Activated CD4-positive, alpha-beta T cell treated with anti-CD3 and anti-CD28 coated beads for 1 hour (primary cell): ENCODE measurements at regions not wholly inside any gene's neighbourhood (a gene's known extent, or its start where the extent isn't known, plus 50 kb on each side); places are given as distances from the start of the nearest gene placed in this dataset.

Experiments used
- DNase-seq: peaks from one replicate; pipeline ENCODE4 v3.0.0-alpha.2; 2020

DNA sequence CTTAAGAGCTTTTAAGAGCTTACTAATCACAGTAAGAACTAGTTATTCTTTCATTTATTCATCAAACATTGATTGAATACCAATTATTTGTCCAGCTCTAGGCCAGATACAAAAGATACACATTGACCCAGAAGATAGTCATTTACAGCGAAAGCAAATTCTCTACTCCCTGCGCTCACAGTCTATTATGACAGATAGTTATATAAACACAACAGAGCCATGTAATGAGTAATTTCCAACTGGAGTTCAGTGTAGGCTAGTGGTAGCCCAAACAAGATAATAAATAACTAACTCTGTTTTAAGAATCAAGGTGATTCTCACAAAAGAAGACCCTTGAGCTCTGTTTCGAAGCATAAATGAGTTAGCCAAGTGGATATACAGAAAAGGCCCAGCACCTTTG, 397.8 kb upstream of the TLE4 start:
- DNase-seq = no peak

DNA sequence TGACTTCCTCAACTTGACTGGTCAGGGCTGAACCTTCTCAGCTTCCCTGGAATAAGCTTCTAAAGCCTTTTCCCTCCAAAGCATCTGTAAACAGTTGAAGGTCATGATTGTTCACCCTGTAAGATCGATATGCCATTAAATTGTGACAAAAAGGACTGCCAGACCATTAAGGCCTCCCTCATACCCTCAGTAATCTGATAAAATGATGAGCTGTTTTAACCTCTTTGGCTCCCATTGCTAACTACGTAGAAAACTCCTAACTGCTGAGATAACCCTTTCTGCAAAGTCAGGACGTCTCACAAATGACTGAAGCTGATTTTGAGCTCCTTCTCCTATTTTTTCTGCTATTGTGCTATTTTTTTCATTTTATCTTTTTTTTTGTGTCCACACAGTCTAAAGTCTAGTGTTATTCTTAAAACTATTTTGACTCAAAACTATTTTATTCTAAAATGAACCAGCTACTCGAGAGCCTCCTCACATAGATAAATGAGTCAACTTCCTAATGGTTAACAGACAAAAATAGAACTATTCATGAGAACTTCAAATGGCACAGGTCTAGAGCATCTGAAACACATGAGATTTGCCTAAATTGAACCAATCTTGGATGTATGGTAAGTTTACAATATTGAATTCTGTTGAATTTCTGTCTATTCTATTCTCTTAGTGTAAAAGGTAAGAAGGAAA, 395.6 kb upstream of the TLE4 start:
- DNase-seq = no peak

DNA sequence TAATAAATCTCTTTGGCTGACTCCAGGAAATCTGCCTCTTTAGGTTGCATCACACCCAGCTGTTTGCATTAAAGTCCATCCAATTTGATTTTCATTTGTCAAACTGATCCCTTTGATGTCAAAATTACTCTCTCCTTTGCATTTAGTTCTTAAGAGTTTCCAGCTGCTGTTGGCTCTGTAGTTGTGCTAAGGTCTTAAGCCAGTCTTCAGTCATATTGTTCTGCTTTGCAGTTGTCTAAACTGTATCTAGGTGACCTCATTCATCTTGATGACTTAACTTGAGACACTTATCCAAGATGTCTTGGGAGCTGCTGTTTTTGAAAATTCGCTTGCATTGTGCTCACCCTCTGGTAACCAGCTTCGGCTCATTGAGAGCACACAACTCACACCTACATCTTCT, 386.9 kb upstream of the TLE4 start:
- no peak for DNase-seq

DNA sequence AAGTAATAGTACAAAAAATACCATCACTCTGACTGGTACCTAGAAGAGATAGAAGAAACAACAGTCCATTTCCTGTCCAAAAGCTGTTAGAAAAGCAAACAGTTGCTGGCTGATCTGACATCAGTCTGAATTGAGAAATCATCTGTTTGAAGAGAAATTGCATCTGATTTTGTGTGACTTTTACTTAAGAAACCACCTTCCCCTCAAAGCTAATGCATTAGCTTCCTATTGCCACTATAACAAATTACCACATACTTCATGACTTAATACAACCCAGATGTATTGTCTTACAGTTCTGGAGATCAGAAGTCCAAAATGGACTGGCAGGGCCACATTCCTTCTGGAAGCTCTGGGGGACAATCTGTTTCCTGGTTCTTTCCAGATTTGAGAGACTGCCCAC, 385.9 kb upstream of the TLE4 start:
- no peak for DNase-seq

DNA sequence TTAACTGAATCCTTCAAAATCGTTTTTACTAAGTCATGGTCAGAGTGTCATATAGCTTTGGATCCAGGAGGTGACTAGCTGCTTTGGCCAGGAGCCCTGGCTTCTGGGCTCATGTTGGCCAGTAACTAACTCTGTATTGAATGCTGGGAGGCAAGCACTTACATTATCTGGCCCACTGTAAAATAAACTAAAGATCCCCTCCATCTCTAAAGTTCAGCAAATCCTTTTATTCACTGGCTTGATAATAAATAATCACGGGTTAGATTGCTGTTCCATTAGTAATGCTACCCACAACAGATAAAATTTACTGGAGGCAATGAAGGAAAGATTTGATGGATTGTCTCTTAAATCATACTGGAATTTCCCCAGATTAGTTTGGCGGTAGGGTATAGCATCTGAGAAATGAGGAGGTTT, 382.2 kb upstream of the TLE4 start:
- no peak for DNase-seq

DNA sequence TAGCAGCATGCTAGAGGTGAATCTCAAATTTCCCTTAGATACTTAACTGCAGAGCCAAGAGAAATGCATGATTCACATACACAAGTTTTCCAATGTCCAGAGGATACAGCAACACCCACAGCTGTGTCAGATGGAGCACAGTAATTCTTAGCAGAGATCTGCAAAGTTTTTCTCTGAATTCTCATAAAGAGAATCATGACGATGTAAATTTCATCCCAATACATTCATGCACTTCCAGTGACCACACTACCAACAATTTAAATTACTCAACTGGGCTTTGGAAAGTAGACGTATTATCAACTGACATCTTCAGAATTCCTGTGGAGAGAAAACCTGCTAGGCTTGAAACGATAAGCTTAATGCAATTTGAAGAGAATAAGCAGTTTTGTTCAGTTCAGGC, 378.8 kb upstream of the TLE4 start:
- DNase-seq = no peak

DNA sequence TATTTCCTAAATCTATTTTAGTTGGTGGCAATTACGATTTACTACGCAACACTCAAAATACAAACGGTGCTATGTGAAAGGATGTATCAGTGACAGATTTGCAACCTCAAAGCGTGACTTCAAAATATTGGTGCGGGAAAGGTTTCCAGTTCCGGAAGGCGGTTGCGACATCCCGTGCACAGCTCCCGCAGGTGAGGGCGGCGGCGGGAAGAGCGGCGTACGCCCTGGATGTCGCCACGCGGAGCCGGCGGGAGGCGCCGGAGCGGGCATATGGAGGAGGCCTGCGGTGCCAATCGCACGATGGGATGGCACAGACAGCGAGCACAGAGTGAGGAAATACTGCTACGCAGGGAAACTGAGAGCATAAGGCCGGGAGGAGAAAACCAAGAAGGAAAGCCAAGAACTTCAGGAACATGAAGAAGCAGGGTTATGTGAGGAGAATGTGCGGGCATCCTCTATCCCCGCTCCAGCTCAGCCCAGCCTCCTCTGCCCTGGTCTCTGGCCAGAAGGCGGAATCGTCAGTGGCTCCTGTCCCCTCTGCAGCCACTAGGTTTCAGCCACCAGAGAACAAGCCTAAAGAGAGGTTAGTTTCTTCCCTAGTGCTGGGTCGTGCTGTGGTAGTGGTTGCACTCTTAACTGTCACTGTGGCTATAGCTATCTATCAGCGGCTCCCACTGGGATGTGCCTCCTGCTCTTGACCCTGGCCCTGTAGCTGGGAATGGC, 378.1 kb upstream of the TLE4 start:
- no peak for DNase-seq

DNA sequence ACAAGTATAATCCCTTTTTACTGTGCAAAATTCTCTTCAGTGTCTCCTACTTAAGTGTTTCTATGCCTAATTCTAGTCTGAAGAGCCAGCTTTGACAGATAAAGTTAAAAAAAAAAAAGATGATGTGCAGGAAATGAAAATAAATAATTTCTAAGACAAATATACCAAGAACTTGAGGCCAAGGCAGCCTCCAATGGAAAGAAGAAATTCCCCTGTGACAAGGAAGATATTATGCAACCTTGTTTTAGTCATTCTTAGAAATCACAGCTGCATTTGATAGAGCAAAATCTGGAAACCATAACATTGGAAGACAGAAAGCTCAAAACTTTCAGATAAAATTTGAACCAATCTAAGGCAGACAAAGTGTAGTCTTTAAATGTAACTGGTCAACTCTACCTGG, 375.9 kb upstream of the TLE4 start:
- no peak for DNase-seq

DNA sequence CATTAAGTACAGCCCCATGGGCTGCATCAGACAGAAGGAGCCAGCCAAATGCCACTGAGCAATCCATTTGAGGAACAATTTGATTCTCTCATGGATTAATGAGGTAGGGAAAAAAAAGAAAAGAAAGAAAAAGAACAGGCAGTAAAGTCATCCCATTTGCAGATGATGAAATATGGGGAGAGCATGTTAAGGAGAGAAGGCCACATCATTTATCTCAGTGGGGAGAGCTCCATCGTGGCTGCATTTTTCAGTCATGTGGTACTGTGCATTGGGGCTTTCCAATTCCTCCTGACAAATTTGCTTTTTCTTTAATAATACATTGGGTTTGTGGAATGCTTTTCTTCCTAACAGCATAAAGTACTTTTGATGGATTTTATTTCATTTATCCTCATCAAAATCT, 375.2 kb upstream of the TLE4 start:
- no peak for DNase-seq

DNA sequence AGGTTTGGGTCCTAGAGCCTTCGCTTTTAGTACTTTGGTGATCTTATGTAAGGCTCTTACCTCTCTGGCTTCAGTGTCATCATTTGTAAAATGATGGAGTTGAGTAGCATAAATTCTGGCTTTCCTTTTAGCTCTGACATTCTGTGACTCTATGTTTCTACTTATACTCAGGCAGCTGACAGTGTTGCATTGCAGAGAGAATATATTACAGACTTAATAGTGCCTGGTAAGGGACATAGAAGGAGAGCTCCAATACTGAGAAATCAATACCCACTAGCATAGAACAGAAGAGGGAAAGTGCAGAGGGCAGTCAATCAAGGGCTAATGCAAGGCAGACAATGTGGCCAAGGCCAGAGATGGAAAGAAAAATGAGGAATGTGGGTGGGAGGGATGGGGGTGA, 371.4 kb upstream of the TLE4 start:
- no peak for DNase-seq

DNA sequence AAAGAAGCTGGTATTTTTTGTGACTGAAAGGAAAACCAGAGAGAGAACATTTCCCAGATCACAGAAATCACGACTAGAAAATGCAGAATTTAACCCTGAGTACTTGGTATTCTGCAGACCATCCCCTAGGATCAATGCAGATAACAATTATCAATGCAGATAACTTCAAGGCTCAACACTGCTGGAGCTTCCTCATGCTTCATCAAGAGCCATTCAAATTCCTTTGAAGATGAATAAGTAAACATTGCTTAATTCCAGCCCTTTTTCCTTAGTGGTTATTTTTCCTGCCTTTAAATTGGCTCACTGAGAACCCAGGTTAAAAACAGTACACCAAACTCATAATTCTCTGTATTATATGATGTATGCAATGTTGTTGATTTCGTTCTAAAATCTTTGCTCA, 370.1 kb upstream of the TLE4 start:
- no peak for DNase-seq

DNA sequence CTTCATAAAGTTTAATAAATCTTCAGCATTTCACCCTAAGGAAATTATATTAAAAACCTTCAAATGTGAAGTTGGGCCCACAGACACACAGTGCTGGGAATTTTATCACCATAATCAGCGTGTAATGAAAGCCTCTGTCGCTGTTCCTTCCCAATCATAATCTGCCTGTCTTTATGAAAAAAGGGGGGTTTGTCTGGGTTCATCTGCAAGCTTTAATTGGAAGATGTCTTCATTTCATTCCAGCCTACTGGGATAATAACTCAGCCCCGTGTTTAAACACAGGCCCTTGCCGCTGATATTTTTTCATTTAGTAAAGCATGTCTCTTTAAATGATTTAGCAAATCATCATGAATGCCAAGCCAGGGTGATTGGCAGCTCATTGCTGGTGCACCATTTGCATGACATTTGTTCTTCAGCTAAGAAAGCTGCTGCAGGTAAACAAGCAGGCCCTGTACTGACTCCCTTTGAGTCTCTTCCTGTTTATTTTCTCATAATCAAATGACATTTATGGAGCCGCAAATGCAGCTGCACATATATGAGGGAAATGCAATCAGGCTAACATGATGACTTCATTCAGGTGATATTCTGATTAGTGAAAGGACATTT, 362.9 kb upstream of the TLE4 start:
- no peak for DNase-seq

DNA sequence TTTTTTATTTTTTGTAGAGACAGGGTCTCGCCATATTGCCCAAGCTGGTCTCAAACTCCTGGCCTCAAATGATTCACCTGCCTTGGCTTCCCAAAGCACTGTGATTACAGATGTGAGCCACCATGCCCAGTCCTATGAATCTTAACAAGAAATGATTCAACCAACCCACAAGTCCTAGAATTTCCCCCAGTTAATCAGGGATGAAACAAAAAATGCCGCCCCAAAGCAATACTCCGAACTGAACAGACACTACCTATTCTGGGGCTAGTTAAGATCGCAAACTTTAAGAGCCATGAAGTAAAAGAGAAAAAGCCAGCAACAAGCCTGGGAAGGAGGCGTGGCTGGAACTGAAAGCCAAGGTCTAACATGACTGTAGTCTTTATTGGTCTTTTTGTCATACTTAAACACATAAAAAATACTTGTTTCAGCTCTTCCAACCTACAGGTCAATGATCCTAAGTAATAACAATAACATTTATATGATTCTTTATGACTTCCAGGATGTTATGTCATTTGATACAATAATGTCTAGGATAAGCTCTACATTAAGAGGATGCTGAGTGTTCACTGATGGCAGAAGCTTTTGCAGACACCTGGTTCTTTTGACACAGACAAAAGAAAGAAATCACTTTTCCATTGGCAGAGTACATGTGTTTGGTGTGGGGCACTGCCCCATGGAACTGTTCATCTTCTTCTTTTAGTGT, 361.1 kb upstream of the TLE4 start:
- no peak for DNase-seq

DNA sequence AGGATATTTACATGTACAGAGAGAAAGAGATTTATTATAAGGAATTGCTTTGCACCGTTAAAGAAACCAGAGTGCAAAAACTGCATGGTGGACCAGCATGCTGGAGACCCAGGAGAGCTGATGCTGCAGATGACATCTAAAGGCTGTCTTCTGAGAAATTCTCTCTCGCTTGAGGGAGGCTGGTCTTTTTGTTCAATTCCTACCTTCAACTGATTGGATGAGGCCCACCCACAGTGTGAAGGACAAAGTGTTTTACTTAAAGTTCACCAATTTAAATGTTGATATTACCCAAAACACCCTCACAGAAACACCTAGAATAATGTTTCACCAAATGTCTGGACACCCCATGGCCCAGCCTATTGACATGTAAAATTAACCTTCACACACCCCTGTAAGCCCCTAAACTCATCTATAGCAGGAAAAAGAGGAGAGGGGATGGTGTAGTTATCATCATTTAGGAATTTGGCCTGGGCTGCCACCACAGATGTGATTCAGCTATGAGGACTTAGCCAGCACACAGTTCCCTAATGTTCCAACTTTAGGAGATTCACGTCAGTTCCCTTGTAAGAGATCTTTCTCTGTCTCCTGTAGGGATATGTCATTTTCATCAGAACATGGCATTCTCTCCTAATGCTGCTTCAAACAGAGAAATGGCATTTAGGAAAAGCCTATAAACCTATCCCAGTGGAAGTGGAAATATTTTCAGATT, 358.2 kb upstream of the TLE4 start:
- DNase-seq = no peak

DNA sequence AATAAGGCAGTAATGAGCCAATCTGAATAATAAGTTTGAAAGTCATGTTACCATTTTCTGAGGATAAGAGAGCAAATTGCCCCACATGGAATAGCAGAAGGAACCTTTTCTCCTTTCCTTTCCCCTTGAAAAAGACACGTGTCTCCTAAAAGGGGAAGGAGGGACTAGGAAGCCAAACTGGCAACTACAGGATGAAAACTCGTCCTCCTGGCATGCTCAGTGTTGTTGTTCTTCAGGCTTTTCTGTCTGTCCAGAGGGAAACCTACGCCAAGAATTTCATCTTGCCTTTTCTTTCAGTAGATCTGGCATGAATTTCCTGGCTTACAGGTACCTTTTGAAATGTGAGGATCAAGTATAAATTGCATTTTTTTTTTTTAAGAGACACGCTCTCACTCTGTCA, 355.9 kb upstream of the TLE4 start:
- DNase-seq = no peak

DNA sequence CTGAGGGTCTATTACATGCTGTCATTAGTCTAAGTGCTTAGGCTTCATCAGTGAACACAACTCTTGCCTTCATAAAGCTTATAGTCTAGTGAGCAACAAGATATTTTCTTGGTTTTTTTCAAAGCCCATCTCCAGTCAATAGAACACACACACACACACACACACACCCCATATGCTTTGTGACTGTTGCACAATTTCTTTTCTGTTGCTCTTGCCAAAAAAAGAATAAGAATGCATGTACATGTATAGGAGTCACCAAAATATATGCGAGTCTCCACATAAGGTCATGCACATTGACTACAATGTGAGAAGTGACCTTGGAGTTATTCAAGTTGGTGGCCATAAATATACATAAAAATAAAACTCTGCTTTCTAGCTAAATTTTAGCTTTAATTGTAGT, 351.5 kb upstream of the TLE4 start:
- DNase-seq = no peak

DNA sequence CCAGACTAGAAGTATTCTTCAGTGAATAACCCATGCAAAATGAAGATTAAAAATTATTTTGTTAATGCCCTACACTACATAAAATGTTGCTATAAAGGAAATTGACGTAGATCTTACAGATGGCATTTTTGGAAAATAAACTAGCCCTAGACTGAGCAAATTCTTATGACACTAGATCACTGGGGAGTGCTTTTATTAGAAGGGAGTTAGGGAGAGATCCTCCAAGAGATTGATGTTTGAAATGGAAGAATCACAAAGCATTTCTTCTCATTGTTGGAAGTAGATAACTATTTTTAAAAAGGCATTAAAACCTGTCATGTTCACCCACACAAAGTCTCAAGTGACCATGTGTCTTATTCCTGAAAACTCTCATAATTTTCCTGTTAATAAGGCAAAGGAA, 351.1 kb upstream of the TLE4 start:
- DNase-seq = no peak

DNA sequence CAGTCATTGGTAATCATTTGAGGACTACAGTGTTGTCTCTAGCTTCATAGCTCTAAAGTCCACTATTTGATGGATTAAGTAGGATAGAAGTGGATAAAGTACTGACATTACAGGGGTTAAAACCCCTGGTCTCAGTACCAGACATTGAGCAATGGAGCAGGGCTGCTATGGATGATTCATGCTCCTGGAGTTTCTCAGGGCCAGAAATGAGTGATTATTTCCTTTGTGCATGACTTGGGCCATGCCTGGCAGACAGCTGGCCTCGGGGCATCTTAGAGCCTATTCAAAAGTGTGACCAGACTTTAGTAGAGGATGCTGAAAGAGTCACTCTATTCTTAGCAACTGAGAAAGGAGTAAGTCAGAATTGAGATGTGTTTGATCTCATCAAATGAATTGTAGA, 350.7 kb upstream of the TLE4 start:
- DNase-seq = no peak

DNA sequence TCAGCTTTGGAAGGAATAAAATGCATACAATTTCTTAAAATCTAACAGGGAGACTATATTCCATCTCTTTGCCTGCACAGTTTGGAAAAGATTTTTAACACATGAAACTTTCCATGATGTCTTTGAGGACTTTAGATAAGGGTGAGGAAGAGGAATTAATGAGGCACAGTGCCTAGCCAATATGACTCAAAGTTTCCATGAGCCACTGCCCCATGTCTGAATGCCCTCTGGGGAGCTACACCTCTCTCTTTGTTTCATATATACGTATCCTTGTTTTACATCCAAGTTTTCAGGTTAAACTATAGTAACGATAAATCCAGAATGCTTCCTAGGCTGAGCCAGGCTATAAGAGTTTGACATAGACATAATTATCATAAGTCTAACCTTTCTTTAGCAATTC, 349.3 kb upstream of the TLE4 start:
- no peak for DNase-seq

DNA sequence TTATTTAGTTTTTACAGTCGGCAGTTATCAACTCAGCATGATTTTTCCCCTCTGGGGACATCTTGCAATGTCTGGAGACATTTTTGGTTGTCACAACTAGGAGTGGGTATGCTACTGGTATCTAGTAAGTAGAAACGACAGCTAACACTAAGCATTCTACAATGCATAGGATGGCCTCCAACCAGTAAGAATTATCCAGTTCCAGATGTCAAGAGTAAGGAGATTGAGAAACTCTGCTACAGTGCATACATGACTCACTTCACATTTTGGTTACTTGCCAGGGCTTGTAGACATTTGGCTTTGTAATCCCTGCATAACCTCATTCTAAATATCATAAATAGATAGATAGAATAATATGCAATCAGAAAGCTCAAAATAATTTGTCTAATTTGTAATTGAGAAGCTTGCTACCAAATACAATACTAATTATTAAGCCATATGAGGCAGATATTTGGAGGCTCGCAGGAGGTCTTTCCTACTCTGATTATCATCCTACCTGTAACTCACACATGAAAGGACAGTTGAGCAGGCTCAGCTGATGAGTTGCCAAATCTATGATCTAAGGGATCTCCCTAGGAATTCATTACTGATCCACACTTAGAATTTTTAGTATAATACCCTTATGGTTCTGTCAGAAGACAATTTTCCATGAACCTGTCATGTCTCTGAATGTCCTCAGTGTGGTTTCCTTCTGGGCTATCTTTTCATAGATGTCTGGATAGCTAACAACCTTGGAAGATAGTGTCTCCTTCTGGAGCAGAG, 346.9 kb upstream of the TLE4 start:
- no peak for DNase-seq

DNA sequence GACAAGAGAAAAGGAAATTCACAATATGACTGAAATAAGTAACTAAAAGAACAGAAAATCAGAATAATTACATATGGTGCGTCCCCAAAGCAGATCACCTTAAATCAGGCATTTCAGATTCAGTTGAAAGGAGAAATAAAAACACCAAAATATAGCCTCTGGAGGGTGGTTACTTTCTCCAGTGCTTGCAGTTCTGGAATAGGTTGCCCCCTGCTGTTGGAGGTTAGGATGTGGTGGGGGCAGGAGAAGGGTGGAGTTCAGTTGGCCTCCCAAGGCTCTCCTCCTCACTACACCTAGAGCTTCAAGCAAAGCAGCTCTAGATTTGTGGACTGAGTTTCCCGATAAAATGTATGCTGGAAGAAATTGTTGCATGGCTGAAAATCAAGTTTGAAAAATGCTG, 338.2 kb upstream of the TLE4 start:
- no peak for DNase-seq

DNA sequence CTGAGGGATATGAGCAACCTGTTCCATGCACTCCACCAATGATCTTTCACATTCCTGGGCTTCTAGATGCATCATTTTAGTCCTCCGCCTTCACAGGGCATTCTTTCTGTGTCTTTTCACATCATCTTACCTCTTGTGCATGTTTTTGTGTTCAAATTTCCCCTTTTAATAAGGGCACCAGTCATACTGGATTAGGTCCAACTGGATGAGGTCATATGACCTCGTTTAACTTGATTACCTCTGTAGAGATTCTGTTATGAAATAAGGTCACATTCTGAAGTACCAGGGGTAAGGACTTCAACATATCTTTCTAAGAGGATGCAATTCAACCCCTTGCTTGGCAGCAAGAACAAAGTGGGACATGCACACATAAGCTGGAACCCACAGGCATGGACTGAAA, 335.3 kb upstream of the TLE4 start:
- no peak for DNase-seq

DNA sequence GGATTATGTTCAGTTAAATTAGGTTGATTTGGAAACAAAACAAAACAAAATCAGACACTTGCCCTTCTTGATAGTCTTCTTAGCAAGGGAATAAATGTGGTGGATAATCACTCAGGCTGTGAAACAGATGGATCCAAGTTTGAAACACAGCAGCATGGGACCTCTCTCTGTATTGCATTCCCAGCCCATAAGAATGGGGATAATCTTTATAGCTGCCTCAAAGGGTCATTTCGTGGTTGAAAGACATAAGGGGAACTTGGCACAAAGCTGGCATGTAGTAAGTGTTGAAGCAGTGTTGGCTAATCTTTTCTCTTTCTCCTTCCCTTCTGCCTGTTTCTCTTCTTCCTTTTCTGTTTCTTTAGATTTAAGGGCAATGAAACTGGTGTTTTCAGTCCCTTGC, 333.9 kb upstream of the TLE4 start:
- DNase-seq = no peak
